Tibial nerve (tissue), 4 donors: ENCODE measurements at regions not wholly inside any gene's neighbourhood (a gene's known extent, or its start where the extent isn't known, plus 50 kb on each side); places are given as distances from the start of the nearest gene placed in this dataset.

Experiments
- EP300 ChIP-seq, 2 donors: sonication (generic); formaldehyde crosslinking; IDR thresholded peaks; one replicate each; pipeline ENCODE4 v1.6.1; 2017; ENCODE audit warnings: antibody characterized with exemption in 2 of 2, mild to moderate bottlenecking in 1 of 2
- POLR2A ChIP-seq, 2 donors: fragments of 450-650 bp; IDR thresholded peaks; one replicate each; pipeline ENCODE4 v1.6.1; 2017; ENCODE audit warnings: antibody characterized with exemption in 2 of 2, mild to moderate bottlenecking in 2 of 2, moderate library complexity in 2 of 2
- TF ChIP-seq, protein P1 (sequence below), 5 experiments: fragments of 200-600 bp in 3 of 5; fragments of 450-650 bp in 2 of 5; sonication (generic) in 3 of 5; IDR thresholded peaks; one replicate each; pipeline ENCODE4 v1.5.1; 2016 to 2019; ENCODE audit warnings: antibody characterized with exemption in 5 of 5, mild to moderate bottlenecking in 3 of 5, moderate library complexity in 2 of 5

GRCh38 chr4:45455217-45455616, 668.6 kb downstream of the GABRG1 start:
- TF ChIP-seq, protein P1, sequence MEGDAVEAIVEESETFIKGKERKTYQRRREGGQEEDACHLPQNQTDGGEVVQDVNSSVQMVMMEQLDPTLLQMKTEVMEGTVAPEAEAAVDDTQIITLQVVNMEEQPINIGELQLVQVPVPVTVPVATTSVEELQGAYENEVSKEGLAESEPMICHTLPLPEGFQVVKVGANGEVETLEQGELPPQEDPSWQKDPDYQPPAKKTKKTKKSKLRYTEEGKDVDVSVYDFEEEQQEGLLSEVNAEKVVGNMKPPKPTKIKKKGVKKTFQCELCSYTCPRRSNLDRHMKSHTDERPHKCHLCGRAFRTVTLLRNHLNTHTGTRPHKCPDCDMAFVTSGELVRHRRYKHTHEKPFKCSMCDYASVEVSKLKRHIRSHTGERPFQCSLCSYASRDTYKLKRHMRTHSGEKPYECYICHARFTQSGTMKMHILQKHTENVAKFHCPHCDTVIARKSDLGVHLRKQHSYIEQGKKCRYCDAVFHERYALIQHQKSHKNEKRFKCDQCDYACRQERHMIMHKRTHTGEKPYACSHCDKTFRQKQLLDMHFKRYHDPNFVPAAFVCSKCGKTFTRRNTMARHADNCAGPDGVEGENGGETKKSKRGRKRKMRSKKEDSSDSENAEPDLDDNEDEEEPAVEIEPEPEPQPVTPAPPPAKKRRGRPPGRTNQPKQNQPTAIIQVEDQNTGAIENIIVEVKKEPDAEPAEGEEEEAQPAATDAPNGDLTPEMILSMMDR (IDR thresholded peaks at IDR 0.05): no peak
- TF ChIP-seq POLR2A (IDR thresholded peaks at IDR 0.05) (no peak), EP300 (IDR thresholded peaks at IDR 0.05) (no peak)
